ENCODE measurements at regions not wholly inside any gene's neighbourhood (a gene's known extent, or its start where the extent isn't known, plus 50 kb on each side); places are given as distances from the start of the nearest gene placed in this dataset.

DNA sequence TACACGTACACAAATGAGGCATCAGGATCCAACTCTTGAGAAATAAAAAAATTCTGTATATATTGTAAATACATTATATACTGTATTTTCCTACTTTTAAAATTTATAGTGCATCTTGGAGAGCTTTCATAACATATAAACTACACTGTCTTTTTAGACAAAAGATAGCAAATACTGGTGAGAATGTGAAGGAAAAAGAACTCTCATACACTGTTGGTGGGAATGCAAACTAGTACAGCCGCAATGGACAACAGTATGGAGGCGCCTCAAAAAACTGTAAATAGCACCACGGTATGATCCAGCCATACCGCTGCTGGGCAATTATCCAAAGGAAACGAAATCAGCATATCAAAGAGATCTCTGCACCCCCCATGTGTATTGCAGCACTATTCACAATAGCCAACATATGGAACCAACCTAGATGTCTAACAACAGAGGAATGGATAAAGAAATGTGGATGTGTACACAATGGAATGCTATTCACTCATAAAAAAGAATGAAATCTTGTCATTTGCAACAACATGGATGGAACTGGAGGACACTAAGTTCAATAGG lies 292.4 kb downstream of the EFNB2 start:
- DNase-seq (ENCODE audit: low read depth in 1 of 2, low spot score in 1 of 2) = no peak

DNA sequence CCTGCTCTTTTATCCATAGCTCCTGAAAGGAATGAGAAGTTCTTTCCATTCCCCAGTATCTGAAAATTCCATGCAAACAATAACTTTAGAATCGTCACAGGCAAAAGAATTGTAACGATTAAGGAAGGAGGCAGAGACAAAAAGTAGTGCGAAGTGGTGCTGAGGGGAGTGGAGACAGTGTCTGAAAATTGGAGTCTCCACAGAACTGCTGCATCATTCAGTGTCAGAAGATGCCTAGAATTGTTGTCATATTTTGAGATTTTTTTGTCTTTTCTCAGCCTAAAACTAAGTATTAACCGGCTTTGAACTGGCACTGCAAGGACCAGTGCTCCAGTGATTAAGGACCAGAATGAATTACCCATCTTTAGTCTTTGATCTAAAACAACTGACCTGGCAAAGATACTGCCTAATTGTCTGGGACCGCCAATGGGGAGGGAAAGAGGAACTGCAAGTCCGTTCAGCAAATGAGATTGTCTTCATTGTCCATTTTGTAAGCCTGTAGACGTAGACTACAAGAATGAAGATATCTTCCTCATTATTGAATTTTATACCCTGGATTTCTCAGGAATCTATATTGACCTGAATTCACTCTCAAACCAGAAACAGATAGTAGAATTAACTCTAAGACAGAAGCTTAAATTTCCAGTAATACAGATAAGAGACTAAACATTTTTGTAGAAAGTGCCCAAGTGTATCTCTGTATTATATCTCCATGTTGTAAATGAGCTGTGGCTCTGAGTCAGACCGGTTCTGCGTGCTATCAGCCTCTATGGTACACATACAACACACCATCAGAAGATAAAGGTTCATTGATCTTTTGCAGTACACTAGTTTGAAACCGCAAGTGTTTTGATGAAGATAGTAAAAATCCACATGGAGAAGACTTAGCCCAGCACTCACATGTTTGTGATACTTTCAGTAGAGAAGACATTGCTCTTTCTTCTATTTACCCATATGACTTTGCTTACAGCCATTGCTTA lies 293.2 kb downstream of the EFNB2 start:
- DNase-seq (ENCODE audit: low read depth in 1 of 2, low spot score in 1 of 2) = no peak

DNA sequence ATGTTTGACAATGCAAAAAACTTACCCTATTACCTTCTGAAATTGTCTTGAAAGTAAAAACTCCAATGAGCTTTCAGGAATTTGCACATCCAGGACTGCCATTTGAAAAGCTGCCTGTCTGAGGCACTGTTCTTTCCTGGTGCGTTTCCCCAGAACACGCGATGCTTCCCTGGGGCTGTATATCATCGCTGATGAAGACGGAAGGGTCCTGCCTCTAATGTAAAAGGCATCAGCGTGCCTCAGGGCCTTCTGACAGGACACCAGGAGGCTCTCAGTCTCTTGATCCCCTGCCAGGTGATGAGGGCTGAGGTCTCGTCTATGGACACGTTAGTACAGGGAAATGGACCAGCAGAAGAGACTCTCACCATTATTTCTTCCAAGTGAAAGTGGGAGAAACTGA lies 296.8 kb downstream of the EFNB2 start:
- no peak for DNase-seq (ENCODE audit: low read depth in 1 of 2, low spot score in 1 of 2)

DNA sequence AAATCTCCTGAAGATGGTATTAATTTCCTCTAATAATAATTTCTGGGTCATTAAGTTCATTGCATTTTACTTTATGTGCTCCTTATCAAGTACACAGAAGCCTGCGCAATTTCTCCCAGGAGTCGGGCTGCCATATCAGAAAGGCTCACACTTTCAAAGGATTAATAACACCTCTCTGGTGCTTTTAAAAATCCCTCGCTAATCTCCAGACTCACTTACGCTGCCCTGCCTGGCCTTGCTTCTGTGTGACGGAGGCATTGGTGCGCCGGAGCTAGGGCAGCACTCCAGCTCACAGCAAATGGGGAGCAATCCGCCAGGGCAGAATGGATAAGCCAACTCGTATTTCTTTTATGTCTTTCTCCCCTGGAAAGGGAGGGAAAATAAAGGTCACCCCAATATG lies 300.8 kb downstream of the EFNB2 start:
- DNase-seq (ENCODE audit: low read depth in 1 of 2, low spot score in 1 of 2) = no peak

DNA sequence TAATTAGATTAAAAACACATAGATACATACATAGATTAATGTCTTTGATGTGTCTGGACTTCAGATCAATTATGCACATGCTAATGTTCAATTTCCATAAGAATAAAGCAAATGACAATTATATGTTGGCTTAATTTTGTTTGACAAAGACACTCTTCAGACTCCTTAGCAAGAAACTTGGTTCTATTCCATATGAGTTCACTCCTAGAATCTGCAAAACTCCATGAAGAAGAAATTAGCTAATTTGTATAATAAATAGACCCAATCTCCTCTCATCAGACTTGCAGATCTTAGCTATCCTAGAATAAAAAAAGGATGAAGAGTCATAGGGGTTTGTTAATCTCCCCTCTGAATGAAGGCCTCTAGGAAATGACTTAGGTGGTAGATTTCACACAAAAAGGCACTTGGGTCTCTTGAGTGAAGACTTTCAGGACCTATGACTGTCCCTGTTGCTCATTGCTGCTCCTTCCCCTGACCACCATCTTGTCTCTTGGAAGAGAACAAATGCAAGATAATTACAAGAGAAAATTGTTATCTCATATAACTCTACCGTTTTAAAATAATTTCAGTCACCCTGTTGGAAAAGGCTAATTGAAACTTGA lies 302.2 kb downstream of the EFNB2 start:
- no peak for DNase-seq (ENCODE audit: low read depth in 1 of 2, low spot score in 1 of 2)

DNA sequence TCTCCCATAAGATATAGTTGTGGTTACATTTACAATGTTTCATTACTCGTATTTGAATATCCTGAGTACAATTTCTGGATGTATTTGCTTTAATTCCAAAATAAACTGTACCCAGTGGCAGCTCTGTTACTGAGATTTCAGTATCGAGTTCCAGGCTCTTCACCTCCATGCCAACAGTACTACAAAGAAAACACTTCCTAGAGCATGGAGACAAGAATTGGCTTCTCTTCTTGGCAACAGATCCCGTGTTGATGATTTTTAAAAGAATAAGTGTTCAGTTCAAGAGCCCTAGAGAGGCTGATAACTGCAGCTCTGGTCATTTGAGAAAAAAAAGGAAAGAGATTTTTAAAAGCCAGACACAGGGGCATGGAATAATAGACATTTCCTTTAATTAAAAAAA lies 302.8 kb downstream of the EFNB2 start:
- DNase-seq (ENCODE audit: low read depth in 1 of 2, low spot score in 1 of 2) = no peak

DNA sequence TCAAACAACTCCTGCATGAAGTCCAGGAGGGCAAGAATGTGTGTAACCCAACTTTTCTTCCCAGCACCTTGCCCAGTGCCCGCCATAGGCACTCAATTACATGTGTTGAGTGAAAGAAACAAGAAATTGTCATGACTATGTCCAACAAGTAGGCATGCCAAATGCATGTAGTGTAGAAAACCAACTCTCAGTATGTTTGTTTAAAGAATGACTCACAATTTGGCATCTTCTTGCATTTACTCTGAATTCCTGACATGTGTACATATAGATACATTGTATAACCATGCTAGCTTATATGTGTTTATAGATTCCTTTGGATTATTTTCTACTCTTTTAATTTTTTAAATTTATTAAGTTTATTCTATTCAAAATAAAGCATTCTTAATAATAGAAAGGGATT lies 305.0 kb downstream of the EFNB2 start:
- no peak for DNase-seq (ENCODE audit: low read depth in 1 of 2, low spot score in 1 of 2)

DNA sequence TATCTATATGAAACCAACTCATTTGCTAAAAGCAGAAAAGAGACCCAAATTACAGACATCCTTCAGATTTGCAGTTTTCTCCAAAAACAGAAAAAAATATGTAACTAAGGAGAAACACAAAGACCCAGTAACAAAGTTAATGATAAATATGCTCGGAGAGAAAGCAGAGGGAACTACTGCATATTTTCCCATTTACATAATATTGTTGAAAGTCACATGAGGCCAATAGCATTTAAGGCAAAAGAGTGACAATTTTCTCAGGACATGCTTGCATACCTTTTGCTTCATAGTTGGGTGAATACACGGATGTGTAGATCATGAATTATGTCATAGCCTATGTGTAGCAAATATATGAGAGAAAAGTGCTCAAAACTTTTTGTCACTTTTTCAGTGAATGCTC lies 310.3 kb downstream of the EFNB2 start:
- DNase-seq (ENCODE audit: low read depth in 1 of 2, low spot score in 1 of 2) = no peak

DNA sequence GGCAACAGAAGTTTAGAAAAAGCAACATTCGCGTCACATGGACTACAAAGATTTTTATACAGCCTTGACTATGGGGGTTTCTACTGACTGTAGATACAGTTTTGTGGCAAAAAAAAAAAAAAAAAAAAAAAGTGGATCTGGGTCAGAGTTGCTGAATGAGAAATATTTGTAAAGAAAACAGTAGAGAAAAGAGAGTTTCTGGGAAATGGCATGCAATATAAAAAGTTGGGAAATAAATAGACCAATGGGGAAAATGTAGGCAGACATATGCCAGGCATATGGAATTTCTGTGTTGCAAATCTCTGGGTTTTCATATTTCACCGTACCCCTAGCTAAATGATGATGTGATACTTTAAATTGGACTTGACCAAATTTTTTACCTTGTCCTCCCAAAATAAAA lies 315.3 kb downstream of the EFNB2 start:
- DNase-seq (ENCODE audit: low read depth in 1 of 2, low spot score in 1 of 2) = no peak

DNA sequence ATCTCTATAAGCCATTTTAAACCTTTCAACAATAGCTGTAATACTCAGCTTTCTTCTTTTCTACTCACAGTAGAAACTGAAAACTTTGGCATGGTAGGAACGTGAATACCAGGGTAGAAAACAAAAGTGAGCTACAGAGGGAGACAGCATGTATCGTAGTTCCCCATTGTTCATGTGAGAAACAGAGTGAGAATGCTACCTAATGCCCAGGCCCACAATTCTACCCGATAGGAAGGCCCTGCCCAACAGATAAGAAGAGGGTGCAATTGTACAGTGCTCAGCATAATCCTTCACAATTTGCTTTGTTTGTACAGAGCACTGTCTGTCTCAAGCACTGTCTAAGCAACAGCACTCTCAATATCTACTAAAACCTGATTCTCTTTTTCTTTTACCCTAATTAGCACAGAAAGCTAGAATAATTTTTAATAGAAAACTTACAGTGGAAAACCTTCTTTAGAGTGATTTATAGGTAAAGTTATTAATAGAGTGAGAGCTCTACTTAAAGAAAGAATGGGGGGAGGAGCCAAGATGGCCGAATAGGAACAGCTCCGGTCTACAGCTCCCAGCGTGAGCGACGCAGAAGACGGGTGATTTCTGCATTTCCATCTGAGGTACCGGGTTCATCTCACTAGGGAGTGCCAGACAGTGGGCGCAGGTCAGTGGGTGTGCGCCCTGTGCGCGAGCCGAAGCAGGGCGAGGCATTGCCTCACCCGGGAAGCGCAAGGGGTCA lies 322.3 kb downstream of the EFNB2 start:
- no peak for DNase-seq (ENCODE audit: low read depth in 1 of 2, low spot score in 1 of 2)

DNA sequence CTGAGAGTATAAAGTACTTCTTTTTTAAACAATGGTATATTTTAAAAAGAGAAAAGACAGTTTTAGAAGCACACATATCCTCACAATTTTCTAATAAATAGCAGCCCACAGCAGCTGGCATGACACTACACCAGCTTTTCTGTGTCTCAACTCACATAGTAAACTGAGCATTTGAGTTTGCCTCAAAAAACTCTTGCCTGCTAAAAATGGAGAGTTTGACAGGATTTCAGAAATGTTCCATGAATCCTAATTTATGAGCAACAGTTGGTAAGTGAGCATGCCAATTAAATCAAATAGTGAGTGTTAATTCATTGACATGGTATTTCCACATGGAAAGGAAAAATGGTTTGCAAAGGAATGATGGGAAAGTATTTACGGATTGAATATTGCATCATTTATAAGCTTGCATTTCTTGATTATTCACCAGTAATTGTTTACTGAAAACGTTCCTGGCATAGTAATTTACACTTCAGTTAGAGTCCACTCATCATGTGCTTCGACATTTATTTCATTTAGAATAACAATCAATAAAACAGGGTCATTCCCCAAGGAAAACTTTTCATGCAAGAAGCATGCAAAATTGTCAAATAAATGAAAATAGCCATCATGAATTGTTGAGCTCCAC lies 323.0 kb downstream of the EFNB2 start:
- DNase-seq (ENCODE audit: low read depth in 1 of 2, low spot score in 1 of 2) = no peak

DNA sequence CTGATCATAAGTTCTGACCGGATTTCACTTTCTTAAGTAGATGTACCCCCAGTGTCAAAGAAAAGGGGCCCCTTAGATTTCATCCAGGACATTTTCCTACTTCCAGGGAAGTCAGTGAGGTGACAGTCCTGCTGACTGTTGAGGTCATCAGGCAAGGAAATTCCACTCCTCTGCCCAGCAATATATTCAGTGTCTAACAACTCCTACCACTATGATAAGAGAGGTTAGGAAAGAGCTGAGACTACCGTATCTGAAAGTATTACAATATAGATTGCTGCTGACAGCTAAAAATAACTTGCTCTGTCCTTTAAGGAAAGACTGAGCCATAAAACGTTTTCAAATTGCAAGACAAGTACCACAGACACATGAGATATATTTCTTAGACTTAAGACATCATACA lies 325.1 kb downstream of the EFNB2 start:
- DNase-seq (ENCODE audit: low read depth in 1 of 2, low spot score in 1 of 2) = no peak

DNA sequence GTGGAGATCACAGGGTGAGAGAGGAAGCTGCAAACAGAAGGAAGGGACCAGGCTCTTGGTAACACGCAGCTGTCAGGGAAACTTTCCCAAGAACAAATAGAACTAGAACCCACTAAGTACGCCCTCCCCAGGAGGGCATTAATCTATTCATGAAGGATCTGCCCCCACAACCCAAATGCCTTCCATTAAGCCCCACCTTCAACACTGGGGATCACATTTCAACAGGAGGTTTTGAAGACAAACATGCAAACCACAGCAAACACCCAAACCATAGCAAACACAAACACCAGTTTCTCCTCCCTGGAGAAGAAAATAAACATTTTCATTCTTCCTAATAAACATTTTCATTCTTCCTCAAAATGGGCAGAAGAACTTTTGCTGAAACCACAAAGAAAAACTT lies 329.6 kb downstream of the EFNB2 start:
- no peak for DNase-seq (ENCODE audit: low read depth in 1 of 2, low spot score in 1 of 2)

DNA sequence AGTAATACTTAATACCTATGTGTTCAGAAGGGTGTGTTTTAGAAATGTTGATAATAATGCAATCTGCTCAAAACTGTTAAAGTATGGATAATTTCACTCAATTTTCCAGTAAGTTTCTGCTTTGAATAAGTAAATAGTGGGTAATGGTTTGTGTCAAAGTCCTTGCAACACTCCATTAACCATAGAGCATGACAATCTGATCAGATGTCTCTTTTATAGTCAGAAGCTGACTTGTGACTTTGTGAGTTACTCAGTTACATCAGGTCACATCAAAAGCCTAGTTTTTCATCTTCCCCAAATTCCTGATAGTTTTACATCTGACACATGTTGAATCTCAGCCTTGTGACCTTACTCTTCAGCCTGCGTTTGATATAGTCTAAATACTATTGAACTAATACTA lies 338.0 kb downstream of the EFNB2 start:
- DNase-seq (ENCODE audit: low read depth in 1 of 2, low spot score in 1 of 2) = no peak

DNA sequence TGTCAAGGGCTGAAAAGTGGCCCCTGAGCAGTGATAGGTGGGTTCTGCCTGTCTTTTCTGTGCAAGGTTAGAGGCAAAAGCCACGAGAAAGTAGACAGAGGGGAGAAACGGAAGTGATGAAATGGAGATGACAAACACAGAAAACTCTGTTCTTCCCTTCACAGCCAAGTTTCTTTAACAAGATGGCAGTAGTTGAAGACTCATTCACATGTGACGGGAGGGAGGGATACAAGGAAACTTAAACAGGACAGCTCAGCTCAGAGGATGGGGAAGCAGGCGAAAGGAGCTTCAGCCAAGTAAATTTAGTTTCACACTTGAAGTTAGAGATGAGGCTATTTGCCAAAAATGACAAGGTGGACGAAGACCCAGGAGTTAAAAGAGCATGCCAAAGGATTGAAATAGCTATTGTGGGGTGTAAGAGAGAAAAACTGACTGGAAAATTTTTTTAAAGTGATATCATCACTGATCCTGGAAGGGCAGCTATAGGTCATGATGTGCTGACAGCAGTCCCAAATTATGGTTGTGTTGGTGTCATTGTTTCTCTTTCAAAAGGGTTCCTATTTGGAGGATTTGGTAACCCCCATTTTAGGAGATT lies 347.9 kb downstream of the EFNB2 start:
- no peak for DNase-seq (ENCODE audit: low read depth in 1 of 2, low spot score in 1 of 2)

DNA sequence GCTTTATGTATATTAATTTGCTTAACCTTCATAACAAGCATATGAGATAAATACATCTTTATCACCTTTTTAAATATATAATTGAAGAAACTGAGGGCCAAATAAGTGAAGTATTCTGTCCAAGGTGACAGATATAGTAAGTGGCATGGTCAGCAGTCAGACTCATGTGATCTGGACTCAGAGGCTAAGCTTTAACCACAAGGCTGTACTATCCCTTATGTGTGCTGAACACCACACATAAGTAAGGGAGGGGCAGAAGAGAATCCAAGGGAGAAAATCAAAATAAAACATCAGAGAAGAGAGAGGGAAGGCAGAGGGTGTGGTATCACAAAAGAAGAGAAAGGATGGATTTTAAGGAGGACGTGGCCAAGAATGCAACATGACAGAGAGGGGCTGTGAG lies 348.4 kb downstream of the EFNB2 start:
- DNase-seq (ENCODE audit: low read depth in 1 of 2, low spot score in 1 of 2) = no peak

DNA sequence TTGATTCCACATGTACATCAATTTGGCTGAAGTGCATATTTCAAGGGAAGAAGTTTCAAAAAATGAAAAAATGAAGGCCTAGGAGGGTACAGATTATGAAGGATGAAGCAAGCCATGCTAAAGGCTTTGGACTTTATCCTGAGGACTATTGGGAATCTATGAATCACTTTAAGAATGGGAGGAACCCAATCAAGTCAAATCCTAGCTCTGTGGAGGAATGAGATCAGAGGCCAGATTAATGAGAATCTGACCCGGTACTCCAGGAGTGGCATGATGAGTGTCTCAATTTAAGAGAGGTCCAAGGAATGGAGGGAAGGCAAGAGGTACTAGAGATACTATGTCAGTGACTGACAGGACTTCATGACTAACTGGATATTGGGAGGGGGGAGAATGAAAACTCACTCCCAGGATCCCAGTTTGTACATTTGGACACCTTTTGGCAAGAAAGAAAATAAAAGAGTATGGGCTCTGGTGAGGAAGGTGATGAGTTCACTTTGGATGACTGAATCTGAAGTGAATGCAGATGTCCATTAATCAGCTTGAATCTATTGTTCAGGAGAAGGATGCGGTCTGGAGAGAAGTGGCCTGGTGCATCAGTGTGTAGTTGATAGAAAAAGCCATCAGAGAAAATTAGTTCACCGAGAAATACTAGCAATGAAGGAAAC lies 349.0 kb downstream of the EFNB2 start:
- no peak for DNase-seq (ENCODE audit: low read depth in 1 of 2, low spot score in 1 of 2)

DNA sequence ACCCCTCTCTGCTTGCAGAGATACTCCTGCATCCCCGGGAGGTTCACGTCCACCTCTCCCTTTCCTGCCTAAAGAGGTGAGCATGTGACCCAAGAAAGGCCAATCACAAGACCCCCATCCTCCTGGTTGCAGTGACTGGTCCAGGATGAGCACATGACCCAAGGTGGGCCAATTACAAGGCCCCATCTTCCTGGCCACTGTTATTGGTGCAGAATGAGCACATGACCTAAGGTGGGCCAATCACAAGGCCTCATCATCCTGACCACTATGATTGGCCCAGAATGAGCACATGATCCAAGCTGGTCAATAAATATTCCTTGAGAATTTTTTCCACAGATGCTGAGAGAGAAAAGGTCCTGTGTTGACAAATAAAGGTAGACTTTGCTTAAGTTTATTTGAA lies 350.7 kb downstream of the EFNB2 start:
- no peak for DNase-seq (ENCODE audit: low read depth in 1 of 2, low spot score in 1 of 2)

DNA sequence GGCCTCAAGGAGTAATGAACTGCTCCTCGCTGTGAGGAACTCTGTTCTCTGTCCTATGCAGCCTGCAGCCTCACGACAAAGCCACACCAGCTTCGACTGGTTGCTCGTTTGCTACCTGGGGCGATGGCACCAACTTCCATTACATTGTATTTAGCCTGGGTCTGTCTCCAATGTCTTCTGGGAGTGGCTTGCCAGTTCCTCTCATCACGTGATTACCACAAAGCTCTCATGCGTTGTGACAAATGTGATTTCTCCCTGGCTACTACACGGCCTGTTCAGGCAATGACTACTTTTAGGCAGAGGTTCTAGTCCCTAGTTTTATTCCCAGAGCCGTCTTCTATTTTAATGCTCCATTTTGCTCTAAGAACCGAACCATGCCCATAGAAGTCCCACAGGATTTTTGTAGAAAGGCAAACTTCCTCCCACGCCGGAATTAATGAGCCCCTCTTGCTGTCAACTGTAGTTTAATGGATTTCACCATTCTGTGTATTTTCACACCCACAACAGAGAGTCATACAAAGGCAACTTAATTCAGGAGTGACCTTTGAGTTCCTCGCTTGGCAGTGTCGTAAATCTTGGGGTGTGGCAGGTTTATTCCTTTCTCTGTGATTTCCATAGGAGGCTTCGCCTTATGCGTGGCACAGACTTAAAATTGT lies 351.9 kb downstream of the EFNB2 start:
- no peak for DNase-seq (ENCODE audit: low read depth in 1 of 2, low spot score in 1 of 2)

DNA sequence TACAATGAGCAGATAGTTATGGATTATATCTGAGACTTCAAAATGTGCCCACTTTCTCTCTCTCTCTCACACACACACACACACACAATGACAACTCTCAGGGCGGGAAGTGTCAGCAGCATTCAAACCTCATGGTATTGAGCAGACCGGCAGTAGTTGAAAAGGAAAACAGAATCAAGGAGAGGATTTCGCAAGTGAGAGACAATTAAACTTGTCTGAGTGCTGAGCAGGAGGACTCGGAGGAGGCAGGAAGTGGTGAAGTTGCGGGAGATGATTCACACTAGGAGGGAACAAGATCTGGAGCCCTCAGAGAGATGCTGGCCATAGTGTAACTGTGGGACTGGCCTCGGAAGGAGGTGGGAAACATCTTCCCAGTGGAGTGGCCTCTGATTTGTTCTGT lies 353.1 kb downstream of the EFNB2 start:
- DNase-seq (ENCODE audit: low read depth in 1 of 2, low spot score in 1 of 2) = no peak
